NB4 (cell line): ENCODE measurements at regions not wholly inside any gene's neighbourhood (a gene's known extent, or its start where the extent isn't known, plus 50 kb on each side); places are given as distances from the start of the nearest gene placed in this dataset.

Experiments
- CTCF ChIP-seq: IDR thresholded peaks from one replicate; pipeline ENCODE4 v1.5.1; 2012; ENCODE audit warnings: low read depth, low read length
- MAX ChIP-seq: IDR thresholded peaks from 2 replicates; pipeline ENCODE4 v1.6.1; 2011; ENCODE audit warnings: low read depth, low read length
- POLR2A ChIP-seq: IDR thresholded peaks from 2 replicates; pipeline ENCODE4 v1.6.1; 2011; ENCODE audit warnings: mild to moderate bottlenecking; ENCODE audit not compliant: insufficient read length; ENCODE audit errors: extremely low read depth

GRCh38 chr6:11333132-11333849 lies 100.8 kb upstream of the NEDD9 start:
- TF ChIP-seq CTCF (no peak), POLR2A (no peak), MAX (no peak)
